Neutrophil (primary cell): ENCODE measurements at regions not wholly inside any gene's neighbourhood (a gene's known extent, or its start where the extent isn't known, plus 50 kb on each side); places are given as distances from the start of the nearest gene placed in this dataset.

ENCODE experiments used
- H3K27ac ChIP-seq: fragments of 200-600 bp; sonication (generic); 2 replicates; pipeline ENCODE4 v1.5.1; 2016; ENCODE audit warnings: mild to moderate bottlenecking, moderate library complexity
- H3K27me3 ChIP-seq: fragments of 200-600 bp; sonication (generic); 2 replicates; pipeline ENCODE4 v1.6.0; 2016; ENCODE audit warnings: mild to moderate bottlenecking
- H3K36me3 ChIP-seq: fragments of 200-600 bp; sonication (generic); 2 replicates; pipeline ENCODE4 v1.5.1; 2017
- H3K4me1 ChIP-seq, 2 experiments: fragments of 200-600 bp in 1 of 2; sonication (generic) in 1 of 2; 1 replicate in 1 of 2; 2 replicates in 1 of 2; pipeline versions ENCODE4 v1.5.1 to v1.6.1; 2013 to 2016; ENCODE audit warnings: low read depth in 1 of 2, low read length in 1 of 2, mild to moderate bottlenecking in 1 of 2, moderate library complexity in 1 of 2; ENCODE audit not compliant: control insufficient read depth in 1 of 2, insufficient read depth in 1 of 2
- H3K4me3 ChIP-seq, 2 experiments: fragments of 200-600 bp in 1 of 2; sonication (generic) in 1 of 2; 1 replicate in 1 of 2; 2 replicates in 1 of 2; pipeline ENCODE4 v1.5.1; 2013 to 2016; ENCODE audit warnings: low read depth in 1 of 2, low read length in 1 of 2, mild to moderate bottlenecking in 1 of 2, moderate library complexity in 1 of 2
- H3K9me3 ChIP-seq: fragments of 200-600 bp; sonication (generic); 2 replicates; pipeline ENCODE4 v1.5.1; 2016
- CTCF ChIP-seq: fragments of 200-600 bp; sonication (generic); IDR thresholded peaks from 2 replicates; pipeline ENCODE4 v1.5.1; 2016; ENCODE audit warnings: antibody characterized with exemption

- H3K4me3 ChIP-seq = no peak overlapping the region
- no peaks in the 10 kb centered on the region for H3K27me3 ChIP-seq
- TF ChIP-seq CTCF = no peak
- H3K9me3 ChIP-seq = no peaks in the 10 kb centered on the region
- H3K4me1 ChIP-seq = no peaks in the 10 kb centered on the region
- H3K27ac ChIP-seq = no peak overlapping the region
- H3K36me3 ChIP-seq = no peaks in the 10 kb centered on the region
Observed at GRCh38 chr13:48843630-48844380, 131.9 kb upstream of the FNDC3A start.

GRCh38 chr13:48844676-48845075, 131.0 kb upstream of the FNDC3A start:
- Histone ChIP-seq H3K27me3 (no peaks in the 10 kb centered on the region), H3K4me3 (no peak overlapping the region), H3K27ac (no peak overlapping the region), H3K9me3 (no peaks in the 10 kb centered on the region), H3K36me3 (no peaks in the 10 kb centered on the region), H3K4me1 (no peaks in the 10 kb centered on the region)
- no peak for TF ChIP-seq CTCF

- no peak for TF ChIP-seq CTCF
- Histone ChIP-seq H3K4me3 (no peak overlapping the region), H3K9me3 (no peaks in the 10 kb centered on the region), H3K4me1 (peaks cover 0 to 9% of the 10 kb centered on the region in 2 experiments), H3K36me3 (no peaks in the 10 kb centered on the region), H3K27ac (no peak overlapping the region), H3K27me3 (no peaks in the 10 kb centered on the region)
Observed at GRCh38 chr13:48849515-48849914, 126.2 kb upstream of the FNDC3A start.

GRCh38 chr13:48851707-48852106, 124.0 kb upstream of the FNDC3A start:
- Histone ChIP-seq H3K4me1 (peaks cover 0 to 9% of the 10 kb centered on the region in 2 experiments), H3K4me3 (no peak overlapping the region), H3K27me3 (no peaks in the 10 kb centered on the region), H3K9me3 (no peaks in the 10 kb centered on the region), H3K36me3 (no peaks in the 10 kb centered on the region), H3K27ac (no peak overlapping the region)
- no peak for TF ChIP-seq CTCF

DNA sequence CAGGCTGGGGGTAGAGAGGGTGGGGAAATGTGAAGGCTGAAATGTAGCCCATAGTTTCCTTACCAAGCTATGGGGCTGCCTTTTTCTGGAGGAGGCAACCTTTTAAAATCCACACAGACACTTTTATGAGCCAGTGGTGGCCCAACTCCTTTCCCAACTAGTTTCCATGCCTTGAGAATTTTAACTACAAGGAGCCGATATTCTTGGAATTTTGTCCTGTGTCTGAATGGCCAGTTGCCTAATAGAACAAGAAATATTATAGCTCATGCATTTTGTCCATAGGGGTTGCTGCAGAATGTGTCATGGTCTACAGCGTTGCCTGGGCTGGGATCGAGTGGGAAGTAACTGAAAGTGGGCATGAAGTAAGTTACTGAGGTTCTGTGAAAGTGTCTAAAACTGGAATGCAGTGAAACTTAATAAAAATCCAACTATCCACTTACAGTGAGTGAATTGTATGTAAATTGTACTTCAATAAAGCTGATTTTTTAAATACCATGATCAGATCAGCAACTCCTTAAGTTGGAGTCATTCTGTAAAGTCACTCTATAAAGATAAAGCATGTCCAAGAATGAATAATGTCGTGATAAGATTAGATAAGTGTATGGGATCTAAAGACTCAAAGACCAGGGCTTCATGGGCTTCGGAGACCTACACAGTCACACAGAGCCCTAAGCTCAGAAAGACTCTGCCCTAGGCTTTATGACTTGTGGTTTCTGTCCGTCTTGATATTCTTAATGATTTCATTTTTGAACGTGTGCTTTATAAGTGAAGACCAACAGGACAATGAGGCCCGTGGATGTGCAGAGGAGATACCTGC, 122.6 kb upstream of the FNDC3A start:
- Histone ChIP-seq H3K36me3 (no peaks in the 10 kb centered on the region), H3K27me3 (no peaks in the 10 kb centered on the region), H3K27ac (no peak overlapping the region), H3K9me3 (no peaks in the 10 kb centered on the region), H3K4me1 (peaks cover 0 to 10% of the 10 kb centered on the region in 2 experiments), H3K4me3 (no peak overlapping the region)
- no peak for TF ChIP-seq CTCF
